ENCODE measurements at regions not wholly inside any gene's neighbourhood (a gene's known extent, or its start where the extent isn't known, plus 50 kb on each side); places are given as distances from the start of the nearest gene placed in this dataset.

DNA sequence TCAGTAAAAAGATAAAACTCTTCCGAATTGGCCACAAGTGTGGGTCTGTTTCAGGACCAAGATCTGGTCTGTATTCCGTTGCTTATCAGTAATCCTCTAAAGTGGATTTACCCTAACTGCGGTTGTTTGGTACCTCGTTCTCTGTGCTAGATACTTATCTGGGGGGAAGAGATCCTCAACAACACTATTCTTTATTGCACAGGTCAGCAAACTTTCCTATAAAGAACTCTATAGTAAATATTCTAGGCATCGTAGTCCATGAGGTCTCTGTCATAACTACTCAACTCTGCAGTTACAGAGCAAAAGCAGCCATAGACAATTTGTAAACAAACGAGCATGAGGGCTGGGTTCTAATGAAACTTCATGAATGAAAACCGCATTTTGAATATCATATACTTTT lies 335.8 kb upstream of the KIF2A start:
- no peaks in the 10 kb centered on the region for H3K36me3 ChIP-seq (ENCODE audit: insufficient read depth, low read length)
- H3K27ac ChIP-seq (ENCODE audit: low read depth, low read length): no peak overlapping the region
- H3K4me3 ChIP-seq (ENCODE audit: low read depth, low read length): no peak overlapping the region
- H3K79me2 ChIP-seq (ENCODE audit: control insufficient read depth, insufficient read depth, low read length, unreplicated experiment): no peaks in the 10 kb centered on the region
- H3K27me3 ChIP-seq (ENCODE audit: insufficient read depth, low read length): no peaks in the 10 kb centered on the region
- no peaks in the 10 kb centered on the region for H3K4me1 ChIP-seq (ENCODE audit: control insufficient read depth, insufficient read depth, low read length, unreplicated experiment)
- no peak overlapping the region for H2AFZ ChIP-seq (ENCODE audit: low read length, unreplicated experiment)

- Histone ChIP-seq H3K4me3 (ENCODE audit: low read depth, low read length) (no peak overlapping the region), H3K4me1 (ENCODE audit: control insufficient read depth, insufficient read depth, low read length, unreplicated experiment) (no peaks in the 10 kb centered on the region), H3K27ac (ENCODE audit: low read depth, low read length) (no peak overlapping the region), H3K79me2 (ENCODE audit: control insufficient read depth, insufficient read depth, low read length, unreplicated experiment) (no peaks in the 10 kb centered on the region), H2AFZ (ENCODE audit: low read length, unreplicated experiment) (no peak overlapping the region), H3K36me3 (ENCODE audit: insufficient read depth, low read length) (no peaks in the 10 kb centered on the region), H3K27me3 (ENCODE audit: insufficient read depth, low read length) (no peaks in the 10 kb centered on the region)
Measured at GRCh38 chr5:61974680-61975079, 331.3 kb upstream of the KIF2A start.

DNA sequence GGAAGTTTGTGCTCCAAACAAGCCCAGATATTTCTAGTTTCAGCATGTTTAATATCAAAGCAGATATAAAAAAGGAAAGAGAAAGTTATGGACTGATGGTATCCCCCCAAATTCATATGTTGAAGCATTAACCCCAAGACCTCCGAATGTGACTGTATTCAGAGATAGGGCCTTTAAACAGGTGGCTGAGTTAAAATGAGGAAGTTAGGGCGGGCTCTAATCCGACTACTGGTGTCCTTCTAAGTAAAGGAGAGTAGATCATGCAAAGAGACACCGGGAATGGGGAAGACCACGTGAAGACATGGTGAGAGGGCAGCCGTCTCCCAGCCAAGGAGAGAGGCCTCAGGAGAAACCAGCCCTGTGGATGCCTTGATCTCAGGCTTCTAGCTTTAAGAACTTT lies 324.1 kb upstream of the KIF2A start:
- no peak overlapping the region for H3K4me3 ChIP-seq (ENCODE audit: low read depth, low read length)
- H3K4me1 ChIP-seq (ENCODE audit: control insufficient read depth, insufficient read depth, low read length, unreplicated experiment): no peaks in the 10 kb centered on the region
- H3K79me2 ChIP-seq (ENCODE audit: control insufficient read depth, insufficient read depth, low read length, unreplicated experiment): no peaks in the 10 kb centered on the region
- no peak overlapping the region for H2AFZ ChIP-seq (ENCODE audit: low read length, unreplicated experiment)
- H3K27ac ChIP-seq (ENCODE audit: low read depth, low read length): no peak overlapping the region
- no peaks in the 10 kb centered on the region for H3K36me3 ChIP-seq (ENCODE audit: insufficient read depth, low read length)
- no peaks in the 10 kb centered on the region for H3K27me3 ChIP-seq (ENCODE audit: insufficient read depth, low read length)

GRCh38 chr5:61991430-61991829 lies 314.6 kb upstream of the KIF2A start:
- no peak overlapping the region for H3K4me3 ChIP-seq (ENCODE audit: low read depth, low read length)
- no peak overlapping the region for H2AFZ ChIP-seq (ENCODE audit: low read length, unreplicated experiment)
- no peak overlapping the region for H3K27ac ChIP-seq (ENCODE audit: low read depth, low read length)
- H3K27me3 ChIP-seq (ENCODE audit: insufficient read depth, low read length): no peaks in the 10 kb centered on the region
- H3K79me2 ChIP-seq (ENCODE audit: control insufficient read depth, insufficient read depth, low read length, unreplicated experiment): no peaks in the 10 kb centered on the region
- H3K36me3 ChIP-seq (ENCODE audit: insufficient read depth, low read length): no peaks in the 10 kb centered on the region
- no peaks in the 10 kb centered on the region for H3K4me1 ChIP-seq (ENCODE audit: control insufficient read depth, insufficient read depth, low read length, unreplicated experiment)

- no peaks in the 10 kb centered on the region for H3K27me3 ChIP-seq (ENCODE audit: insufficient read depth, low read length)
- no peak overlapping the region for H3K4me3 ChIP-seq (ENCODE audit: low read depth, low read length)
- no peak overlapping the region for H2AFZ ChIP-seq (ENCODE audit: low read length, unreplicated experiment)
Measured at GRCh38 chr5:61991866-61992265, 314.1 kb upstream of the KIF2A start.

GRCh38 chr5:61993295-61993927 lies 312.6 kb upstream of the KIF2A start:
- Histone ChIP-seq H3K27ac (ENCODE audit: low read depth, low read length) (no peak overlapping the region), H3K4me1 (ENCODE audit: control insufficient read depth, insufficient read depth, low read length, unreplicated experiment) (no peaks in the 10 kb centered on the region), H3K36me3 (ENCODE audit: insufficient read depth, low read length) (no peaks in the 10 kb centered on the region), H3K79me2 (ENCODE audit: control insufficient read depth, insufficient read depth, low read length, unreplicated experiment) (no peaks in the 10 kb centered on the region), H2AFZ (ENCODE audit: low read length, unreplicated experiment) (no peak overlapping the region), H3K4me3 (ENCODE audit: low read depth, low read length) (no peak overlapping the region), H3K27me3 (ENCODE audit: insufficient read depth, low read length) (no peaks in the 10 kb centered on the region)

More at GRCh38 chr5:61991866-61992265, 314.1 kb upstream of the KIF2A start:
- H3K36me3 ChIP-seq (ENCODE audit: insufficient read depth, low read length): no peaks in the 10 kb centered on the region
- H3K4me1 ChIP-seq (ENCODE audit: control insufficient read depth, insufficient read depth, low read length, unreplicated experiment): no peaks in the 10 kb centered on the region
- H3K79me2 ChIP-seq (ENCODE audit: control insufficient read depth, insufficient read depth, low read length, unreplicated experiment): no peaks in the 10 kb centered on the region
- H3K27ac ChIP-seq (ENCODE audit: low read depth, low read length): no peak overlapping the region

DNA sequence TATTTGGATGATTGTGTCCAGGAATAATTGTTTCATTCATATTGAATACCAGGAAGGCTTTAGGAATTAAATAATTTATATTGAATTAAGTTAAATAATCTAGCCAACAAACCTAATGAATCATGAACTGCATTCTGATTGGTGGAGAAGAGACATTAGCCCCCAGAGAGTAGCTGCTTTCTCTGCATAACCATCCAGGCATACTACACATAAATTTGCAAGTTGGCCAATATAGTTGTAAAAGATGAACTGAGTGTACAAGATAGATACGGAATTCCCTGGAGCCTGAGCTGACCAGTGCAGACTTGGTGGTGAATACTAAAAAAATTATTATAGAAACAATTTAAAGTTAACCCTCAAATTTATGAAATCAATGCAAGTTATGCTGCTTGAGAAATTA lies 311.8 kb upstream of the KIF2A start:
- Histone ChIP-seq H3K4me3 (ENCODE audit: low read depth, low read length) (no peak overlapping the region), H3K27ac (ENCODE audit: low read depth, low read length) (no peak overlapping the region), H3K79me2 (ENCODE audit: control insufficient read depth, insufficient read depth, low read length, unreplicated experiment) (no peaks in the 10 kb centered on the region), H3K4me1 (ENCODE audit: control insufficient read depth, insufficient read depth, low read length, unreplicated experiment) (no peaks in the 10 kb centered on the region), H3K36me3 (ENCODE audit: insufficient read depth, low read length) (no peaks in the 10 kb centered on the region), H3K27me3 (ENCODE audit: insufficient read depth, low read length) (no peaks in the 10 kb centered on the region), H2AFZ (ENCODE audit: low read length, unreplicated experiment) (no peak overlapping the region)

GRCh38 chr5:61995486-61995885 lies 310.5 kb upstream of the KIF2A start:
- Histone ChIP-seq H3K4me3 (ENCODE audit: low read depth, low read length) (no peak overlapping the region), H3K27me3 (ENCODE audit: insufficient read depth, low read length) (no peaks in the 10 kb centered on the region), H2AFZ (ENCODE audit: low read length, unreplicated experiment) (no peak overlapping the region), H3K4me1 (ENCODE audit: control insufficient read depth, insufficient read depth, low read length, unreplicated experiment) (no peaks in the 10 kb centered on the region), H3K36me3 (ENCODE audit: insufficient read depth, low read length) (no peaks in the 10 kb centered on the region), H3K79me2 (ENCODE audit: control insufficient read depth, insufficient read depth, low read length, unreplicated experiment) (no peaks in the 10 kb centered on the region), H3K27ac (ENCODE audit: low read depth, low read length) (no peak overlapping the region)

DNA sequence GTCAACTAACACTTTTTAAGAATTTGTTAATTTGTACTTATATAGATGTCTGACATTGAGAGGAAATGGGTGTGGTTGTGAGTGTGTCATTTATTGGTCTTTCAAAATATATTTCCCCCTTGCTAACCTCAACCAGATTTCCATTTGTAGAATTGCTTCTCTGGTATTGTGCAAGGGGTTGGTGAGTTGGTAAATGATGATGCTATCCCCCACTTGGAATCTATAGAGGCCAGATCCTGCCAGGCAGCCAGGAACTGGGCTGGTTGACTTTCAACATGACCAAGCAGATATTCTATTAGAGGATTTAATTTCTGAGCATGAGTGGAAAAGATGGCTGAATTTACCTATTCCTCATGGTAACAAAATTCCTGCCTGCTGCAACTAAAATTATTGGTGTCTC lies 306.6 kb upstream of the KIF2A start:
- Histone ChIP-seq H3K27me3 (ENCODE audit: insufficient read depth, low read length) (no peaks in the 10 kb centered on the region), H3K27ac (ENCODE audit: low read depth, low read length) (no peak overlapping the region), H3K4me1 (ENCODE audit: control insufficient read depth, insufficient read depth, low read length, unreplicated experiment) (no peaks in the 10 kb centered on the region), H3K4me3 (ENCODE audit: low read depth, low read length) (no peak overlapping the region), H2AFZ (ENCODE audit: low read length, unreplicated experiment) (no peak overlapping the region), H3K79me2 (ENCODE audit: control insufficient read depth, insufficient read depth, low read length, unreplicated experiment) (no peaks in the 10 kb centered on the region), H3K36me3 (ENCODE audit: insufficient read depth, low read length) (no peaks in the 10 kb centered on the region)

DNA sequence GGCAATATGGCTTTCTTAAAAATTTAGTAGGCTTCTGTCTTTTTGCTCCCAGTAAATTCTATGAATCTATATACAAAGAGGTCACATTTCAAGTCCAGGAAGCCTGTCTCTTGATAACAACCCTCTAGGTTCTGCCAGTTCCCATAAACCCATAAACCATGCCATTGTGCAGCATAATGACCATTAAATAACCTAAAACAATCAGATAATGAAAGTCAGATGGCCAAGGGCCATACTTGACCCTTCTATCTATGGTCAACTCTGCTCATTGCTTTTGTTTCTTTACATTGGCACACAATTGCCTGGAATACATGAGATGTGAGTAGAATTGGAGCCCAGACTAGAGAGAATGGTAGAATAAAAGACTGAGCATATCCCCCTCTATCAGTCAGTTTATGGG lies 305.4 kb upstream of the KIF2A start:
- H3K36me3 ChIP-seq (ENCODE audit: insufficient read depth, low read length): no peaks in the 10 kb centered on the region
- no peak overlapping the region for H2AFZ ChIP-seq (ENCODE audit: low read length, unreplicated experiment)
- no peak overlapping the region for H3K4me3 ChIP-seq (ENCODE audit: low read depth, low read length)
- no peaks in the 10 kb centered on the region for H3K4me1 ChIP-seq (ENCODE audit: control insufficient read depth, insufficient read depth, low read length, unreplicated experiment)
- no peaks in the 10 kb centered on the region for H3K27me3 ChIP-seq (ENCODE audit: insufficient read depth, low read length)
- no peak overlapping the region for H3K27ac ChIP-seq (ENCODE audit: low read depth, low read length)
- H3K79me2 ChIP-seq (ENCODE audit: control insufficient read depth, insufficient read depth, low read length, unreplicated experiment): no peaks in the 10 kb centered on the region

DNA sequence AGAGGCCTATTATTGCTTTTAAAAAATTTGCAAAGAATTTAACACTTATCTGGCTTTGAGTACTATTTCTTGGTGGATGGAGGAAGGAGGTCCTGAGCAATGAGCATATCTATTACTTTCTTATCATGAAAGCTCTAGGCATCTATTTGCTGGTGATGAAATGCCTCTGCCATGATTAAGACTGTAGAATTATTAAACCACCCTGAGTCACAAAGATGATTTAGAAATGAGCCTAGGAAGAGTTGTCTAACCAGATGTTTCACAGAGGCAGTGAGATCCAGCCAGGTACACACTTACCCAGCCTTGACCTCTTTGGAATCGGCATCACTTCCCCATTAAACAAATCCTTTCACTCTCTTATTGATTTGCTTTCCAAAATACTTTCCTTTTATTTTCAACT lies 304.4 kb upstream of the KIF2A start:
- H3K27me3 ChIP-seq (ENCODE audit: insufficient read depth, low read length): no peaks in the 10 kb centered on the region
- no peak overlapping the region for H3K4me3 ChIP-seq (ENCODE audit: low read depth, low read length)
- H3K27ac ChIP-seq (ENCODE audit: low read depth, low read length): no peak overlapping the region
- H2AFZ ChIP-seq (ENCODE audit: low read length, unreplicated experiment): no peak overlapping the region
- H3K36me3 ChIP-seq (ENCODE audit: insufficient read depth, low read length): no peaks in the 10 kb centered on the region
- H3K4me1 ChIP-seq (ENCODE audit: control insufficient read depth, insufficient read depth, low read length, unreplicated experiment): no peaks in the 10 kb centered on the region
- H3K79me2 ChIP-seq (ENCODE audit: control insufficient read depth, insufficient read depth, low read length, unreplicated experiment): no peaks in the 10 kb centered on the region

All from ACC112 (cell line).